Adrenal gland (tissue), 5 donors: ENCODE measurements at regions not wholly inside any gene's neighbourhood (a gene's known extent, or its start where the extent isn't known, plus 50 kb on each side); places are given as distances from the start of the nearest gene placed in this dataset.

Source experiments
- POLR2A ChIP-seq, 2 donors: fragments of 450-650 bp; IDR thresholded peaks; one replicate each; pipeline ENCODE4 v1.6.1; 2017; ENCODE audit warnings: antibody characterized with exemption in 2 of 2, mild to moderate bottlenecking in 2 of 2, moderate library complexity in 1 of 2
- TF ChIP-seq, protein P1 (sequence below), 6 experiments: fragments of 450-650 bp in 4 of 6; fragments of 200-600 bp in 2 of 6; sonication (generic) in 1 of 6; IDR thresholded peaks; 1 replicate in 5 of 6; 2 replicates in 1 of 6; pipeline versions ENCODE4 v1.5.1 to v1.8.0; 2016 to 2021; ENCODE audit warnings: antibody characterized with exemption in 6 of 6, mild to moderate bottlenecking in 2 of 6, moderate library complexity in 1 of 6
- donor health status: DM: no; HTN: no; CAD: no.

DNA sequence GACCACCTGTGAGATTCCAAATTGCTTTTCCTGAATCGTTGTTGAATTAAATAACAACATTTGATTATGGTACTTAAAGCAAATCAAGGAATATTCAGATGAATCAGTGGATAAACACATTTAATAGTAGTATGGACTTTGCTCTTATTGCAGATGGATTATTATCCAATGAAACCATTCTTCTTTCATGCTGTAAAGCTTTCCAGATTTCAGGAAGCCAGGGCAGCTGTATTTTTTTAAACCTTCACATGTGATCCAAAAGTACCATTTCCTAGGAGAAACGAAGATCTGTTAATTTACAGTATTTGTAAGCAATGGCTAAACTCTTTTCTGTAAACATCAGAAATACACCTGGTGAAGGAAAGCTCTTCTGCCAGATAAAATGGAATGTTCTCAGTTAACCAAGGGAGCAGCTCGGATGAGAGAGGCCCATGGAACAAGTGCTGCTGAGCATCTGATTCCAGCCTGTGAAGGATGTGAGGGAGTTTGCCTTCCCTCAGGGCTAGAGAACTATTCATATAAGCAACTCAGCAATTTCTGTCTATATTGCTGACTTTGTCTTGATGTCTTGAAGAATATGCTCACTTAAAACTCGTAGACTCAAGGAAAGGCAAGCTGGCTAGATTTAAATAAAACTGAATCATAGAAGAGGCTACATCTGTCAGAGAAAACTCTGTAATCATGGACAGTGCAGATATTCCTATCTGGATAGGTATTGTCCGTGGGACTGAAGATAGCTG is 94.4 kb upstream of the LIMCH1 start:
- no peak for TF ChIP-seq POLR2A (IDR thresholded peaks at IDR 0.05)
- TF ChIP-seq, protein P1, sequence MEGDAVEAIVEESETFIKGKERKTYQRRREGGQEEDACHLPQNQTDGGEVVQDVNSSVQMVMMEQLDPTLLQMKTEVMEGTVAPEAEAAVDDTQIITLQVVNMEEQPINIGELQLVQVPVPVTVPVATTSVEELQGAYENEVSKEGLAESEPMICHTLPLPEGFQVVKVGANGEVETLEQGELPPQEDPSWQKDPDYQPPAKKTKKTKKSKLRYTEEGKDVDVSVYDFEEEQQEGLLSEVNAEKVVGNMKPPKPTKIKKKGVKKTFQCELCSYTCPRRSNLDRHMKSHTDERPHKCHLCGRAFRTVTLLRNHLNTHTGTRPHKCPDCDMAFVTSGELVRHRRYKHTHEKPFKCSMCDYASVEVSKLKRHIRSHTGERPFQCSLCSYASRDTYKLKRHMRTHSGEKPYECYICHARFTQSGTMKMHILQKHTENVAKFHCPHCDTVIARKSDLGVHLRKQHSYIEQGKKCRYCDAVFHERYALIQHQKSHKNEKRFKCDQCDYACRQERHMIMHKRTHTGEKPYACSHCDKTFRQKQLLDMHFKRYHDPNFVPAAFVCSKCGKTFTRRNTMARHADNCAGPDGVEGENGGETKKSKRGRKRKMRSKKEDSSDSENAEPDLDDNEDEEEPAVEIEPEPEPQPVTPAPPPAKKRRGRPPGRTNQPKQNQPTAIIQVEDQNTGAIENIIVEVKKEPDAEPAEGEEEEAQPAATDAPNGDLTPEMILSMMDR (IDR thresholded peaks at IDR 0.05) = no peak
